ENCODE measurements at regions not wholly inside any gene's neighbourhood (a gene's known extent, or its start where the extent isn't known, plus 50 kb on each side); places are given as distances from the start of the nearest gene placed in this dataset.

DNA sequence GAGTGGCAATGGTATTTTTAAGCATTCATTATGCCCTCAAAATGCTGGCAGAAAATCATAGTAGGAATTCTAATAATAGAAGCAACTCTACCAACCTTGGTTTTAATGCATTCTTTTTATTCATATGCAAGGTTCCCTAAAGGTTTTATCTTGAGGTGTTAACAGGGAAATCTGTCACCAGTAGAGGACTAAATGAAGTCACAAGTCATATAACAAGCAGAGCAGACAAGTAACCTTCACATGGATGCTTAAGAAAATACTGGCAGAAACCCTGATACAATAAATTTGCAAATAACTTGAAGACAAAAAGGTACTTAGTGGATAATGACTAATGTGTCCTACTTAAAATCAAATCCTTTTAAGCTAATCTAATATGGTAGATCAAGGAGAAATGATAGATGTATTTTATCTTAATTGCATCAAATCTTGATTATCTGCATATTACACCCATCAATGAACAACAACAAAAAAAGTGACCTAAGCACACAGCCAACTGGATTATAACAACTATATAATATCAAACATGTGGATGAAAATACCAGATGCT, 73.3 kb downstream of the RFC3 start:
- no peak for DNase-seq

GRCh38 chr13:33893559-33893958, 75.6 kb downstream of the RFC3 start:
- no peak for DNase-seq

DNA sequence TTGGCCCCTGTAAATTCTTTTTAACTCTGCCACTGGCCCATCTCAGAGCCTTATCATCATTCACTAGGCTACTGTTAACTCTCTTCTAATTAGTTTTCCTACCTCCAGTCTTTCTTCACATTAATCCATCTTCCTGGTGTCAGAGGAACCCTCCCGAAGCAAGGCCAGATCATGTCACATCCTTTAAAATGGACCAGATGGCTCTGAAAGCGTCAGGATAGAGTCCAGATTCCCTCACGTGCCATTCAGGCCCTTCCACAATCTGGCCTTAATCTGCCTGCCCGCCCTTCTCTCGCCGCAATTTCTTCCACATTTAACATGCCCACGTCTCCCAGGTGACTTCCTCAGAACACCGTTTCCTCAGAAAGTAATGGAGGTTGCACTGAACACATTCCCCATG, 86.5 kb downstream of the RFC3 start:
- DNase-seq: no peak

DNA sequence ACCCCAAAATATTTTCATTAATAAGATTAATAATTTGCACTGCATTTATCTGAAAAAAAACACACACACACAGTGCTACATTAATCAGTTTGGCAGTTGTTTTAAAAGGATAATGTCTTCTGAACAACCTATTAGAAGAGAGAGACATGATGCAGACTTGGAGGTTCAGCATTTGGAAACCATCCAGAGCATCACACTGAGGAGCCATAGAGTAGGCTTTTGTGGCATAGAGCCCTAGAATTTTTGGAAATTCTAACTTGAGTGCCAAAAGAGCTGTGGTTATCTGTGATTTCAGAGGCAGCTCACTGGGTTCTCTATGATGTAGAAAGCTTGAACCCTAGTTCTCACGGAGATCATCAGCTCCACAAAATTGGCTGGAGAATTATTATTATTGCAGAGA, 90.2 kb downstream of the RFC3 start:
- no peak for DNase-seq

GRCh38 chr13:33910255-33910654, 92.3 kb downstream of the RFC3 start:
- DNase-seq: no peak

DNA sequence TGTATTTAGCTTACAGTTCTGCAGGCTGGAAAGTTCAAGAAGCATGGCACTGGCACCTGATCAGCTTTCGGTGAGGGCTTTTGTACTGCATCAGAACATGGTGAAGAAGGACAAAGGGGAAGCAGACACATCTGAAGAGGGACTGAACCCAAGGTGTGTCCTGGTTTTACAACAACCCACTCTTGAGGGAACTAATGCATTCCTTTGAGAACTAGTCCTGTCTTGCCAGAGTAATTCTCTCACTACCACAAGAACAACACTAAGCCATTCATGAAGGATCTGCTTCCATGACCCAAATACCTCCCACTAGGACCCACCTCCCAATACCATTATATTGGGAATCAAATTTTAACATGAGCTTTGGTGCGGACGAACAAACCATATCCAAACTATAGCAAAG, 93.6 kb downstream of the RFC3 start:
- no peak for DNase-seq

GRCh38 chr13:33913829-33914228, 95.9 kb downstream of the RFC3 start:
- peak; percentile 55 for DNase-seq

- DNase-seq: no peak
Measured at GRCh38 chr13:33917190-33917589, 99.2 kb downstream of the RFC3 start.

DNA sequence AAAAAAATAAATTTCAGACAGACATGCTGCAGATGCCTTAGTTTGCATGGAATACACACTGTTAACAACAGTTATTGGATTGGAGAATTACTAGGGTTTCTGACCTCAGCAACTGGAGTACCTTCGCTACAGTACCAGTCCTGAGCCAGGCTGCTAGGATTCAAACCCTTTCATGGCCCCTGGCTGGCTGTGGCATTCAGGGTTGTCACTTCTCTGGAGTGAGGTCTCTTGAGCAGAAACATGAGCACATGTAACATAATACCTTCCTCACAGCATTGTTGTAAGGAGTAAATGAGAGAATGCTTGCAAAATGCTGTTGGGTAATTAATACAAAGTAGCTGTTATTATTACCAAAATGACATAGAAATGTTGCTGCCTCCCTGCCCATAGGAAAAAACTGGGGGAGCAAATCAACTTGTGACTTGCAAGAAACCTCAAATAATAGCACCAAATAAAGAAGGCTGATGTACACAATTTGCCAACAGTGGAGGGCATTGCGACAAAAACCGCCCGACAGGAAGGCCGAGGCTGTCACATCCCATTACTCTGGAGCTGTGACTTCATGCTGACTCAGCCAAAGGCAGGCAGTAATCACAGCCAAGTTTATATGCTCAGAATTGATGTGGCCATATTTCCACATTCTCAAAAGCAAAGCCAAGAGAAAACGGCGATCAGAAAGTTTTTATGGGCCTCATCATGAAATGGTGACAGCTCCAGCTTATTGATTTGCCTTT, 100.4 kb downstream of the RFC3 start:
- DNase-seq: no peak

DNA sequence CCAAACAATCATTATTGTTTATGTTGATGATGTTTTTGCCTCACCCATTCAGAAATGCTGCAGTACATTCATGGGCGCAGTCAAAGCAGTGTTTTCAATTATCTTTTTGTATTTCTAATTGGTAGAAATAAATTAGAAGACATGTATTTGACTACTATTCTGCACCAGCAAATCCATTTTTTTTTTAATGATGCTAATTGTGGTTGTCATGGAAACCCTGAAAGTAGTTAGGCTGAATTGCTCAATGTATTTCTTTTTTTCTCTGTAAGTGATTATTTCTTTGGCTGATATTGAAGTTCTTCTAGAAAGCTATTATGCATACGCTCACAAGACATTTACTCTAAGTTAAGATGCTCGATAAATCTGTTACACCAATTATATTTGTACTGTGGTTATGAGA, 101.2 kb downstream of the RFC3 start:
- DNase-seq: no peak

DNA sequence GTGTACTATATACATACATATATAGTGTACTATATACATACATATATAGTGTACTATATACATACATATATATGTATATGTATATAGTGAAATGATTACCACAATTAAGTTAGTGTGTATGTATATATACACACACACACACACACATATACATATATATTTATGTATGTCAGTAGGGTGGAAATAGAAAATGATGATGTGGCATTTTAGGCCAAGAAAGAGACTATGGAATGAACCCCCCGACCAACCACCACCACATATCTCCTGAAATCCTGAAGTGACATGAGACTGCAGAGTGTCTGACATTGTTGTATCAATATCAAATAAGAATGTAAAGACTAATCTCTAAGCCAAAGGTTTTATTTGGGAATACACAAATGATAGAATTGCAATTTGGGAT, 107.6 kb downstream of the RFC3 start:
- DNase-seq: no peak

GRCh38 chr13:33927315-33927714, 109.4 kb downstream of the RFC3 start:
- DNase-seq: no peak

- DNase-seq: peak; percentile 40
Measured at GRCh38 chr13:33931397-33932311, 113.7 kb downstream of the RFC3 start.

- DNase-seq: no peak
Measured at GRCh38 chr13:33932769-33933406, 114.9 kb downstream of the RFC3 start.

GRCh38 chr13:33933810-33934209, 115.9 kb downstream of the RFC3 start:
- DNase-seq: no peak

DNA sequence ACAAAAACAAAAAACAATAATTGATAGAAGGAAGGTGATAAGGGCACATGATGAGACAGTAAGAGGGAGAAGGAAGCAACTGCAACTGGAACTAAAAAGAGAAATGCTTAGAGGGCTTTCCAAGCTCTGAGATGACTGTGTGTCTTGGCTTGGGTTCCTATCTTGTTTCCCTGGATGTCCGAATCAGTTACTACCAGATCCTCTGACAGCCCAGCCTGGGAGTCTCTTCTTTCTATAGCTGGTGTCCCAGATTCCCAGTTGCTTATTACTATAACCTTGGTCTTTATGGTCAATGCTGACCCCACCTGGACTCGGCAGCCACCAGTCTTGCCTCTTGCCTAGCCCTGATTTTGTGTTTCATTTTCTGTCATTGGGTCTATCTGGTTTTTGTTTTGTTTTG, 116.4 kb downstream of the RFC3 start:
- no peak for DNase-seq

DNA sequence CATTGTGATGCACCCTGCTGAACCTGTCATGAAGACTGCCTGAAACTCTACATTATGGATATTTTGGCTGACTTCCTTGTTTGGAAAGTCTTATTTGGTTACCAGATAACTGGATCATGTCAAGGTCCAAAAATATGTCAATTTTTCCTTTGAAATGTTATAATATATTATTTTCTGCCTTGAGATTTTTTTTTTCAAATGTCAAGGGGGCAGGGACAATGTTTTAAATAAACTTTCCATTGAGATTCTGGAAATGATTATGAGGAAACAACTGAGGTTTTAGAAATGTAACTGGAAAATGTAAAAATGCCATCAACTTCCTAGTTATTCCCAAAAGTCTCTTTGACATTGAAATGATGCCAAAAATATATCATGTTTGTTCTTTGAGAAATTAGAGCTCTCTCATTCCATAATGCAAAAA, 117.0 kb downstream of the RFC3 start:
- no peak for DNase-seq

DNA sequence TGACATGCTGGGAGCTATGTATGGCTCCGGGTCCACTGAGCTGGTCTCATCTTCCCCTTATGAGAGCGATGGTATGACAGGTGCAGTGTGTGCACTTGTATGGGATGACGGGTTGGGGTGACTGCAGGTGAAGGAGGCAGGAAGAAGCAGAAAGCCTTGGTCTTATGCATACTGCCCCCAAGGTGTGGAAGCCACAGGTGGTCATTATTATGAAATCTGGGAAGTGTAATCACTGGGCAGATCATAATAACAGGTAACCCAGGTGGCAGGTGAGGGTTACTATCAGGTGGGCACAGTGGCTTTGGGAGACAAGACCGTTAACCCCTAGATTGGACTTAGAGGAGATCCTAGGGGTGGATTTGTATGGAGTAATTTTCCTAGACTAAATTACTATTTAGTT, 118.0 kb downstream of the RFC3 start:
- no peak for DNase-seq

DNA sequence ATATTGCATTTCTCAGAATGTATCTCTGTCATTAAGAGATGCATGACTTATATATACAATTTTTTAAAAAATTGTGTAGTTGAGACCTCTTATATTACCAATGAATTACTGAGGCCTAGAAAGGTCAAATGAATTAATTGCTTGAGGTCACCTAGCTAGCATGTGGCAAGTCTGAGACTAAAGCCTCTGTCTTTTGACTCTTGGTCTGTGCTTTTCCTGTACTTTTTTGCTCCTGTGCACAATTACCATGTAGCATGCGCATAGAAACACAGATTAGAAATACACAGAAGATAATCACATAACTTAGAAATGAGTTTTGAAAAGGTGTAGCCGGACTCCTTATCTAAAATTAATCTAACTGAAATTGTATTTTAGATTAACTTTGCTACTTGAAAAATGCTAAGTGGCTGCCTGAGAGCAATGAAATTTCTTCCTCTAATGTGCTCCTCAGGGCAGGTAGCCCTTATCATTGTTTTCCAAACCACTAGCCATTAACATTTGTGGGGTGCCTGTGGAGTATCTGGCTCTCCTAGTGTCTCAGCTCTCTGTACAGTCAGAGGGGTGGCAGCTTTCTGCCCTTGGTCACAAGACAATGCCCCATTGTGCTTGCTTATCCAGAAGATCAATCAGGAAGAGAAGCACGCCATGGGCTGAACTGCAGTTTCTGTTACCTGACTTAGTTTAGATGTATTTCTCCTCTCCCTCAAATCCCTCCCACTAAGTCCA, 119.6 kb downstream of the RFC3 start:
- no peak for DNase-seq

- DNase-seq: no peak
Measured at GRCh38 chr13:33940256-33940655, 122.3 kb downstream of the RFC3 start.

- DNase-seq: no peak
Measured at GRCh38 chr13:33940898-33941297, 122.9 kb downstream of the RFC3 start.

DNA sequence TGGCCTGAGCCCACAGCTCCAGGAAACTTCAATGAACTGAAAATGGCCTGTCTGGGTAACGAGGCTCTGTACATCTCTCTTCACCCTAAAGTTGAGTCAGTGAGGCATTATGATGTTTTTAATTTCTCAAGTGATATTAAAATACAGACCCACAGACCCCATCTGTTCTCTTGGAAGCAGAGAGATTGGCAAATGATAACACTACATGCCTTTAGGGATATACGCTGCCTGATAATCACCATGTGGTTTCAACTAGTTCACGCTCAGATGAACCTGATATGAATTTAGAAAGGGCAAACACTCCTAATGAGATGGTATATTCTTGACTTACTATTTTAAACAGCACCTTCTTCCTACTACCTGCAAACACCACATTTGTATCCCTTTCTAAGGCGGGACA, 127.5 kb downstream of the RFC3 start:
- no peak for DNase-seq

- DNase-seq: no peak
Measured at GRCh38 chr13:33953203-33953602, 135.3 kb downstream of the RFC3 start.

All from NCI-H1694 treated with DMSO at 0.1 percent for 48 hours (cell line).